ENCODE measurements at regions not wholly inside any gene's neighbourhood (a gene's known extent, or its start where the extent isn't known, plus 50 kb on each side); places are given as distances from the start of the nearest gene placed in this dataset.

DNA sequence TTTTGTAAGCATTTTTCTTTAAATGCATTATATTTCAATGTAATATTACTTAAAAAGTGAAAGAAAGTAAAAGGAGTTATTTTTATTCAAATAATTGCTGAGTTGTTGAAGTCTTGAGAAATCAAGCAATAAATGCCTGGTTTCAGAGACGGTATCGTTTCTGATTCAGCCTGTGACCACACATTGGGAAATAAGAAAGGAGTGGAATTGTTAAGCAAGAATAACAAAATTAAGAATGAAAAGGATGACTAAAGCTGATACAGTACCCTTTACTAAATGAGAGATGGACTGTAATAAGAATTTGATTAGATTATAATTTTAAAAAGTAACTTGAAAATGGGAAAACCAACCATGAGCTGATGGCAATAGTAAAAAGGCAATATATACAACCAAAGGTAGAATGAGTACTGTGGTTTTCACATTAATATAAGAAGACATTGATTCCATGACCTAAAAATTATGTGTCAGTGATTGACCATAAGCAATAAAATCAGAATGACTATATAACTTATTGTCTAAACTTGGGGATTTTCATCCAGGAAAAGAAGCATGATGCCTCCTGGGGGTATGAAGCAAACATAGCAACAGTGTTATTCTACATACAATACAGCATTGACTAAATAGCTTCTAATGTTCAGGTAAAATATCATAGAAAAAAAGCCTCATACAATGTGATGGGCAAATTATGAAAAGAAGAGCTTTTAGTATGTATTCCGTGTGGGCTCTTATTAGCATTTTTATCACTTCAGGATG lies 101.9 kb upstream of the PRDM9 start:
- TF ChIP-seq, protein P1, sequence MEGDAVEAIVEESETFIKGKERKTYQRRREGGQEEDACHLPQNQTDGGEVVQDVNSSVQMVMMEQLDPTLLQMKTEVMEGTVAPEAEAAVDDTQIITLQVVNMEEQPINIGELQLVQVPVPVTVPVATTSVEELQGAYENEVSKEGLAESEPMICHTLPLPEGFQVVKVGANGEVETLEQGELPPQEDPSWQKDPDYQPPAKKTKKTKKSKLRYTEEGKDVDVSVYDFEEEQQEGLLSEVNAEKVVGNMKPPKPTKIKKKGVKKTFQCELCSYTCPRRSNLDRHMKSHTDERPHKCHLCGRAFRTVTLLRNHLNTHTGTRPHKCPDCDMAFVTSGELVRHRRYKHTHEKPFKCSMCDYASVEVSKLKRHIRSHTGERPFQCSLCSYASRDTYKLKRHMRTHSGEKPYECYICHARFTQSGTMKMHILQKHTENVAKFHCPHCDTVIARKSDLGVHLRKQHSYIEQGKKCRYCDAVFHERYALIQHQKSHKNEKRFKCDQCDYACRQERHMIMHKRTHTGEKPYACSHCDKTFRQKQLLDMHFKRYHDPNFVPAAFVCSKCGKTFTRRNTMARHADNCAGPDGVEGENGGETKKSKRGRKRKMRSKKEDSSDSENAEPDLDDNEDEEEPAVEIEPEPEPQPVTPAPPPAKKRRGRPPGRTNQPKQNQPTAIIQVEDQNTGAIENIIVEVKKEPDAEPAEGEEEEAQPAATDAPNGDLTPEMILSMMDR (IDR thresholded peaks at IDR 0.05) = no peak
- no peak for TF ChIP-seq ZFX (IDR thresholded peaks at IDR 0.05; ENCODE audit: borderline replicate concordance)
- H3K27ac ChIP-seq = no peak overlapping the region

DNA sequence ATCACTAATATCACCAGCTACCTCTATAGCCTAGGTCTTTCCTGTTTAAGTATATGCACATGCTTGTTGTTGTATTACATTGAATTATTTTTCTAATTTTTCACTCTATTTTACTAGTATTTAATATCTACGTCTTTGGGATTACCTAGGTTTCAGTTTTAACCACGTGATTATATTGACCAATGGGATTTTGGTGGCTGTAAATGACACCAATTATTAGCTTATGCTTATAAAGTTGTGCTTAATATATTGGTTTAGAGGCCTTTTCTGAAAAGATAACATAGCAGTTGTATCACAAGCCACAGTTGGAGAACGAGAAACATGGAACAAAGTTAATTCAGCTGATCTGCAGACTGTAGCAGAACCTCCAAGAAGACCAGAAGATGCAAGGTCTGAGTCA lies 104.8 kb upstream of the PRDM9 start:
- TF ChIP-seq, protein P1 (IDR thresholded peaks at IDR 0.05) = no peak
- no peak for TF ChIP-seq ZFX (IDR thresholded peaks at IDR 0.05; ENCODE audit: borderline replicate concordance)
- H3K27ac ChIP-seq = no peak overlapping the region

DNA sequence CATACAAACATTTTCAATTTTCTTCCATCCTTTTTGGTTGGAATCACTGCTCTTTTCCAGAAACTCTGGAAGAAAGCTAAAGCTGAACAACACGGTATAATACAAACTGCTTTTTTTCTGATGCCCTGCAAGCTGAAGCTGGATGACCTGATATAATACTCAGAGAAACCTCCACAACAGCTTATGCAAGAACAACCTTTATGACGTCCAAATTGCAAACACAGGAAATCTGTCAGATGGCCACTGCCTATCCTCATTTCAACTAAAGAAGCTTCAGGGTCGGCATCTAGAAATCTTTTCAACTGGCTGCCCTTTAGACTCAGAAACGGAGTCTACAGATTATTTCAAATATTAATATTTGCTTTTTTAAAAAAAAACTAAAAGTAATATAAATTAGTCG lies 106.5 kb upstream of the PRDM9 start:
- TF ChIP-seq, protein P1 (IDR thresholded peaks at IDR 0.05) = no peak
- no peak for TF ChIP-seq ZFX (IDR thresholded peaks at IDR 0.05; ENCODE audit: borderline replicate concordance)
- no peak overlapping the region for H3K27ac ChIP-seq

DNA sequence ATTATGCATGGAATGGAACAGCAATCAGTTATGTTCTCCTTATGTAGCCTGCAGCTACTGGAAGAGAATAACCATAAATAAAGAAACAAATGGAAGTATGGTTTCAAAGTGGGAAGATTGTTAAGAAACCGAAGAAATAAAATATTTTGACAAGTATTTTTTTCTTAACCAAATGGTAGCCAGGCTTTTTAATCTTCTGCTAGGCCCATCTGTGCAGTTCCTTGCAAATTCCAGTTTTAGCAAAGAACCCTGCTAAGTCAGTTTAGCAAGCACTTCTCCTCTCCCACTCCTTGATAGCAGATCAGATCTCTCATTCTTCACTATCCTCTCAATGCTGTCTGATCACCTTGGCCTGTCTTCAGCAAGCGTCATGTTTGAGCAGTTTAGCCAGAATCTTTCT lies 111.1 kb upstream of the PRDM9 start:
- no peak overlapping the region for H3K27ac ChIP-seq
- TF ChIP-seq, protein P1 (IDR thresholded peaks at IDR 0.05) = no peak
- TF ChIP-seq ZFX (IDR thresholded peaks at IDR 0.05; ENCODE audit: borderline replicate concordance) = no peak

DNA sequence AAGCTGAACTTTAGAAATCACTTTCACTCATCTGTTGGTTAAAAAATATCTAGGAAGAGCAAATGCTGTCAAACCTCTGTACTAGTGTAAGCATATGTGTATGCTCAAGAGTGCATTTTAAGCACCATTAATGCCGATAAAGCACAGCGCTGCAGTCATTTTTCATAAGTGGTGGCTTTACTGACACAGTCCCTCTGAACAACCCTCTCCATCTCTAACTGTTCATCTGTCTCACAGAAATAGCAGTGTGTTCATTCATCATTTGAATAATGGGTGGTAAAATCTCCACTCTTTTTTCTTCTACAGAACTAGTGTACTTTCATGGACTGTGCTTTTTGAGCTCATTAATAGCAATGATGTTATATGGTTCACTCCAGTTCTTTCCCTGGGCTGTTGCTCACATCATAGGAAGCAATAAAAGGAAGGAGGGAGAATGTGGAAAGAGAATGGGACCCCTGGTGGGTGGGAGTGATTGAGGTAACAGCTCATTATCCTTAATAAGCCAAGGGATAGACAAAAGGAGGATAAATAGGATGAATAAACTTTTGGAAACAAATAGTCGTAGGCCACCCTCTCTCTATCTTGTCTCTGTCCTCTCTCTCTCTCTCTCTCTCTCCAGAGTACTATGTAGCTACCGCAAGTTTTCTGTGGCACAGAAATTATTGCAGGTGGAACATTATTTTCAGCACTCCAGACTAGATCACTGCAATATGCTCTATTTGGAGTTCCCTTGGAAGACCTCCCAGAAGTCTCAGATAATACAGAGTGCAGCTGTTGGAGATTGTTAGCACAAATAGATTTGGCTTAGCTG lies 117.9 kb upstream of the PRDM9 start:
- no peak overlapping the region for H3K27ac ChIP-seq
- TF ChIP-seq, protein P1 (IDR thresholded peaks at IDR 0.05) = no peak
- no peak for TF ChIP-seq ZFX (IDR thresholded peaks at IDR 0.05; ENCODE audit: borderline replicate concordance)

DNA sequence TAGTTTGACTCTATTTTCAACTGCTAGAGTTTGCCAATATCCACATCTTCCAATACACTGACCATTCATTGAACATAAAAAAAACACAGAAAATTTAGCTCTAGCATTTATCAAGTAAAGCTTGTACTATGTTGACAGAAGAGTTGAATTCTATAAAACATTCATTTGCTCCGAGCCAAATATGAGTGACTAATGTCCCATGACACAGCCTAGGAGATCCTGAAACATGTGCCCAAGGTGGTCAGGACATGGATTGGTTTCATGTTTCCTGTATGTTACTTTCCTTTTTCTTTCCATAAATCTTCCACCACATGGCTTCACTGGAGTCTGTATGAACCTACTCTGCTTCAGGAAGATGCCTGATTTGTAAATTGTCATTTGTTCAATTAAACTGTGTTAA lies 122.4 kb upstream of the PRDM9 start:
- TF ChIP-seq, protein P1 (IDR thresholded peaks at IDR 0.05) = no peak
- TF ChIP-seq ZFX (IDR thresholded peaks at IDR 0.05; ENCODE audit: borderline replicate concordance) = no peak
- no peak overlapping the region for H3K27ac ChIP-seq

DNA sequence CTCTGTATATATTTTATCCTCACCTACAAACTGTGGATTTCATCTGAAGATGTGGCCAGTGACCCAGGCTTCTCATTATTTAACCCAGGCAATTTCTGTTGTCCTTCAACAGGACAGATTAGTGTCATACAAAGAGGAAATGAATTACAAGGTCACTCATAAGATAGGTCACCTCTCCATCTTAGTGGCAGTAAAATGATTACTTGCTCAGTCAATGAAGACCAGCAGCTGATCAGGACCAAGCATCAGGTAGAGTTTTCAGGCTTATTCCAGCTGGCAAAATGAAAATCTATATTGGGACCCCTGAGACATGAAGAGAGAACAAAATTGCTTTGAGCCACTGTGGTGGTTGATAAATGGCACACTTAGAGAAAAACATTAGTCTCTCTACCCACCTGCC lies 135.2 kb upstream of the PRDM9 start:
- TF ChIP-seq, protein P1 (IDR thresholded peaks at IDR 0.05) = no peak
- TF ChIP-seq ZFX (IDR thresholded peaks at IDR 0.05; ENCODE audit: borderline replicate concordance) = no peak
- no peak overlapping the region for H3K27ac ChIP-seq

Data from 22Rv1 (cell line).